Trophoblast cell (in vitro differentiated cells and primary cell): ENCODE measurements at regions not wholly inside any gene's neighbourhood (a gene's known extent, or its start where the extent isn't known, plus 50 kb on each side); places are given as distances from the start of the nearest gene placed in this dataset.

Experiments used
- DNase-seq, 2 donors: peaks; one replicate each; pipeline ENCODE4 v3.0.0-alpha.2; 2016
- H2AFZ ChIP-seq: 2 replicates; pipeline ENCODE4 v1.6.1; 2013; ENCODE audit warnings: low read length, moderate library complexity, mild to moderate bottlenecking; ENCODE audit not compliant: insufficient read depth, poor library complexity
- H2AK5ac ChIP-seq: 2 replicates; pipeline ENCODE4 v1.6.1; 2013; ENCODE audit warnings: mild to moderate bottlenecking, low read length
- H2BK120ac ChIP-seq: 2 replicates; pipeline ENCODE4 v1.6.1; 2013; ENCODE audit warnings: low read length, mild to moderate bottlenecking, moderate library complexity; ENCODE audit not compliant: insufficient read depth, poor library complexity
- H2BK12ac ChIP-seq: 2 replicates; pipeline ENCODE4 v1.6.1; 2013; ENCODE audit warnings: mild to moderate bottlenecking, low read length, moderate library complexity
- H2BK5ac ChIP-seq: 2 replicates; pipeline ENCODE4 v1.6.1; 2013; ENCODE audit warnings: low read length, low read depth, moderate library complexity, mild to moderate bottlenecking; ENCODE audit not compliant: poor library complexity
- H3K14ac ChIP-seq: 2 replicates; pipeline ENCODE4 v1.6.1; 2013; ENCODE audit warnings: mild to moderate bottlenecking, low read length
- H3K18ac ChIP-seq: 2 replicates; pipeline ENCODE4 v1.6.1; 2013; ENCODE audit warnings: mild to moderate bottlenecking, low read length
- H3K23ac ChIP-seq: 2 replicates; pipeline ENCODE4 v1.6.1; 2013; ENCODE audit warnings: low read length
- H3K27ac ChIP-seq: 2 replicates; pipeline ENCODE4 v1.5.1; 2013; ENCODE audit warnings: low read depth, mild to moderate bottlenecking, inconsistent platforms, low read length, moderate library complexity
- H3K27me3 ChIP-seq: 2 replicates; pipeline ENCODE4 v1.6.1; 2013; ENCODE audit warnings: inconsistent platforms, mild to moderate bottlenecking, low read length, moderate library complexity; ENCODE audit not compliant: insufficient read depth
- H3K36me3 ChIP-seq, 2 experiments: 1 replicate in 1 of 2; 2 replicates in 1 of 2; pipeline ENCODE4 v1.6.1; 2013; ENCODE audit warnings: low read length in 2 of 2, mild to moderate bottlenecking in 2 of 2, moderate library complexity in 1 of 2; ENCODE audit not compliant: insufficient read depth in 2 of 2, control insufficient read depth in 1 of 2
- H3K4ac ChIP-seq: 2 replicates; pipeline ENCODE4 v1.6.1; 2013; ENCODE audit warnings: low read depth, mild to moderate bottlenecking, low read length, moderate library complexity
- H3K4me1 ChIP-seq, 2 experiments: 1 replicate in 1 of 2; 2 replicates in 1 of 2; pipeline ENCODE4 v1.6.1; 2013; ENCODE audit warnings: low read length in 2 of 2, mild to moderate bottlenecking in 2 of 2, moderate library complexity in 1 of 2; ENCODE audit not compliant: insufficient read depth in 2 of 2, control insufficient read depth in 1 of 2
- H3K4me2 ChIP-seq: 2 replicates; pipeline ENCODE4 v1.6.1; 2013; ENCODE audit warnings: inconsistent platforms, mild to moderate bottlenecking, low read length, moderate library complexity
- H3K4me3 ChIP-seq: 2 replicates; pipeline ENCODE4 v1.5.1; 2013; ENCODE audit warnings: mild to moderate bottlenecking, low read depth, low read length, inconsistent platforms
- H3K79me1 ChIP-seq: one replicate; pipeline ENCODE4 v1.6.1; 2013; ENCODE audit warnings: low read length
- H3K79me2 ChIP-seq: 2 replicates; pipeline ENCODE4 v1.6.1; 2013; ENCODE audit warnings: low read length, mild to moderate bottlenecking; ENCODE audit not compliant: control insufficient read depth, insufficient read depth, poor library complexity
- H3K9ac ChIP-seq: 2 replicates; pipeline ENCODE4 v1.6.1; 2013; ENCODE audit warnings: mild to moderate bottlenecking, low read length
- H3K9me3 ChIP-seq: 2 replicates; pipeline ENCODE4 v1.6.1; 2013; ENCODE audit warnings: low read depth, mild to moderate bottlenecking, control low read depth, inconsistent platforms, low read length; ENCODE audit not compliant: insufficient read depth
- H4K12ac ChIP-seq: 2 replicates; pipeline ENCODE4 v1.6.1; 2013; ENCODE audit warnings: low read depth, mild to moderate bottlenecking, low read length, moderate library complexity
- H4K8ac ChIP-seq: 2 replicates; pipeline ENCODE4 v1.6.1; 2013; ENCODE audit warnings: low read depth, mild to moderate bottlenecking, low read length, moderate library complexity
- H4K91ac ChIP-seq: one replicate; pipeline ENCODE4 v1.6.1; 2013; ENCODE audit warnings: low read depth, mild to moderate bottlenecking, low read length, moderate library complexity
- WGBS: extraction: QIAGEN DNeasy Blood & Tissue Kit; methylation state at CpG from one replicate; pipeline ENCODE4 v1.1.7; 2013; ENCODE audit warnings: missing lambda C conversion rate; ENCODE audit not compliant: insufficient read length, insufficient coverage; ENCODE audit errors: extremely low coverage; 5-methylcytosine and 5-hydroxymethylcytosine counted together

DNA sequence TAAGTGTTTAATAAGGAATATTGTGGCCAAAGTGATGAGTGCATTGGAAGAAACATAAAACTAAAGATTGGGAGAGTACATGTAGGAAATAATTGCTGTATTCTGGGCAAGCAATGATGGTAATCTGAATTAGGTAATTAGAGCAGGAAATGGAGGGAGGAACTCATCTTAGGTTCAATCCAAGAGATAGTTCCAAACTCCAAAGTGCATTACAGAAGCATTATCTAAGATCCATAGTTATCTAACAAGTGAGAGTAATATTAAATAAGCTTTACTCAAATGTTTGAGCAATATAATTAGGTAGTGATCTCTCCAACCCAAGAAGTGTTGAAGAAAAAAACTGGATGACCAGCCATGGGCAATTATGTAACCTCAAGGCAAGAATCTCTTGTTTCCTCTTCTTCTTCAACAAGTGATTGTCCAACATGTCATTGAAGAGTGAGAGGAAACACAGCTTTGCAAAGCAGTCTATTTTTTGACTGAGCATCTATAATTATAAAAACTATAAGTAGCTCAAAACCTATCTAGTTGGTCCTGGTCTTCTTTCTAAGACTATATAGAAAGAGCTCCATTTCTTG lies 181.2 kb upstream of the TNFAIP3 start:
- Histone ChIP-seq H4K8ac (no peak overlapping the region), H4K12ac (no peak overlapping the region)

GRCh38 chr6:137687818-137688217 lies 179.2 kb upstream of the TNFAIP3 start:
- H4K91ac ChIP-seq, result no peak overlapping the region
- no peak overlapping the region for H3K4me3 ChIP-seq
- H3K14ac ChIP-seq, result no peak overlapping the region
- H3K79me1 ChIP-seq, result no peaks in the 10 kb centered on the region
- H4K12ac ChIP-seq, result no peak overlapping the region
- H3K4ac ChIP-seq, result no peak overlapping the region
- H3K27ac ChIP-seq, result no peak overlapping the region
- no peaks in the 10 kb centered on the region for H3K79me2 ChIP-seq
- H3K18ac ChIP-seq, result no peak overlapping the region
- no peaks in the 10 kb centered on the region for H3K27me3 ChIP-seq
- H2AK5ac ChIP-seq, result no peak overlapping the region
- H3K4me1 ChIP-seq, result no peaks in the 10 kb centered on the region
- H3K4me2 ChIP-seq, result no peak overlapping the region
- H2BK120ac ChIP-seq, result no peak overlapping the region
- no peak overlapping the region for H3K9ac ChIP-seq
- DNase-seq, result no peak
- H2AFZ ChIP-seq, result no peak overlapping the region
- peaks cover 0 to 1% of the 10 kb centered on the region in 2 experiments for H3K36me3 ChIP-seq
- no peak overlapping the region for H3K23ac ChIP-seq
- no CpG with 5 or more reads among the region's 3 CpGs for WGBS
- no peak overlapping the region for H2BK12ac ChIP-seq
- peaks cover 3% of the 10 kb centered on the region for H3K9me3 ChIP-seq
- H2BK5ac ChIP-seq, result no peak overlapping the region
- no peak overlapping the region for H4K8ac ChIP-seq

More for the DNA sequence above, 181.2 kb upstream of the TNFAIP3 start:
- H3K4me2 ChIP-seq, result no peak overlapping the region
- no peak overlapping the region for H2BK12ac ChIP-seq
- H2AK5ac ChIP-seq, result no peak overlapping the region
- H2BK5ac ChIP-seq, result no peak overlapping the region
- H3K27ac ChIP-seq, result no peak overlapping the region
- H3K9ac ChIP-seq, result no peak overlapping the region
- no peak overlapping the region for H3K14ac ChIP-seq
- H3K79me1 ChIP-seq, result no peaks in the 10 kb centered on the region
- H2AFZ ChIP-seq, result no peak overlapping the region
- DNase-seq, result no peak
- no peak overlapping the region for H3K4me3 ChIP-seq
- H2BK120ac ChIP-seq, result no peak overlapping the region
- H3K9me3 ChIP-seq, result no peaks in the 10 kb centered on the region
- no peaks in the 10 kb centered on the region for H3K27me3 ChIP-seq
- H3K79me2 ChIP-seq, result no peaks in the 10 kb centered on the region
- H3K18ac ChIP-seq, result no peak overlapping the region
- no peaks in the 10 kb centered on the region for H3K4me1 ChIP-seq
- H3K36me3 ChIP-seq, result peaks cover 0 to 1% of the 10 kb centered on the region in 2 experiments
- no peak overlapping the region for H3K23ac ChIP-seq
- no peak overlapping the region for H4K91ac ChIP-seq
- H3K4ac ChIP-seq, result no peak overlapping the region

DNA sequence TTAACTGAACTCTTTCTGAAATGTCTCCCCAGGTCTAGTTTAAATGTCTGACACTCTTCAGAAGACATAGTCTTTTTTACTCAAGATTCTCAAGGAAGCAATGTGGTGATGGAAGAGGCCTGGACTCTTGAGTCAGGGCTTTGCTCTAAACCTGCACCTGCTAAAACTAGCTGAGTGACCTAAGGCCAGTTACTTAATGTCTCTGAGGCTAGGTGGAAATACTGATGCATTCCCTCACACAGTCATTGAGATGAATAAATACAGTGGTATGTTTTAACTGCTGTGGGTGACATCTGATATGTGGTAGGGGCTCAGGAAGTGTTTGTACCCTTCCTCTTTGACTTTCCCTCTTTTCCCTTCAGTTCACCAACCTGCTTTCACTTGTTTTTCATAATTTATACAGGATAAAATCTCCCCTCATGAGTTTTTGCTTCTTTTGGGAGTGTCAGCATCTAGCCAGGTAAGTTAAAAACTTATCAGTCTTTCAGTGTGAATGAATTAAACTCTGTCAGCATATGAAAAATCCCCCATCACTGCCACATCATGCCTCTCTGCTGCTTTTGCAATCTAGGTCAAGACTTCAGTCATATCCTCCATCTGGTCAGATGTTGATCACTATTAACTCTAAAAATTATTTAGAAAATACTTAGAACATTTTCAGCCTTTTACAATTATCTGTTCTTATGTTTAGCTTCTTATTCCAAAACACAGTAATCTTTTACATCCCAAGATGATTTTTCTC lies 178.7 kb upstream of the TNFAIP3 start:
- no peak overlapping the region for H3K18ac ChIP-seq
- H4K8ac ChIP-seq, result no peak overlapping the region
- no peak overlapping the region for H2AFZ ChIP-seq
- H4K91ac ChIP-seq, result no peak overlapping the region
- no peaks in the 10 kb centered on the region for H3K79me1 ChIP-seq
- no peaks in the 10 kb centered on the region for H3K27me3 ChIP-seq
- H3K4me2 ChIP-seq, result no peak overlapping the region
- no peak overlapping the region for H3K9ac ChIP-seq
- H3K23ac ChIP-seq, result no peak overlapping the region
- no peak overlapping the region for H3K27ac ChIP-seq
- no peak overlapping the region for H3K4me3 ChIP-seq
- H3K14ac ChIP-seq, result no peak overlapping the region
- no peak overlapping the region for H2BK120ac ChIP-seq
- peak; percentile 41 to 56 for DNase-seq
- no peak overlapping the region for H2BK5ac ChIP-seq
- H3K4me1 ChIP-seq, result no peaks in the 10 kb centered on the region
- peaks cover 3% of the 10 kb centered on the region for H3K9me3 ChIP-seq
- H4K12ac ChIP-seq, result no peak overlapping the region
- no peaks in the 10 kb centered on the region for H3K79me2 ChIP-seq
- H3K36me3 ChIP-seq, result peaks cover 0 to 1% of the 10 kb centered on the region in 2 experiments
- no peak overlapping the region for H2BK12ac ChIP-seq
- no peak overlapping the region for H3K4ac ChIP-seq
- no peak overlapping the region for H2AK5ac ChIP-seq

GRCh38 chr6:137689377-137689776 lies 177.7 kb upstream of the TNFAIP3 start:
- no peak for DNase-seq
- Histone ChIP-seq H3K4me1 (no peaks in the 10 kb centered on the region), H3K79me1 (no peaks in the 10 kb centered on the region), H3K4me3 (no peak overlapping the region), H3K36me3 (peaks cover 0 to 1% of the 10 kb centered on the region in 2 experiments), H3K18ac (no peak overlapping the region), H4K8ac (no peak overlapping the region), H2BK12ac (no peak overlapping the region), H3K23ac (no peak overlapping the region), H3K27me3 (no peaks in the 10 kb centered on the region), H4K91ac (no peak overlapping the region), H2BK5ac (no peak overlapping the region), H3K9ac (no peak overlapping the region), H2AK5ac (no peak overlapping the region), H3K4me2 (no peak overlapping the region), H2AFZ (peak overlapping the region; percentile 63), H4K12ac (no peak overlapping the region), H3K27ac (no peak overlapping the region), H3K79me2 (no peaks in the 10 kb centered on the region), H3K4ac (no peak overlapping the region), H3K9me3 (peaks cover 3% of the 10 kb centered on the region), H3K14ac (no peak overlapping the region), H2BK120ac (no peak overlapping the region)
- no CpG with 5 or more reads among the region's 4 CpGs for WGBS
